ENCODE measurements at regions not wholly inside any gene's neighbourhood (a gene's known extent, or its start where the extent isn't known, plus 50 kb on each side); places are given as distances from the start of the nearest gene placed in this dataset.

GRCh38 chr3:59456852-59457485 lies 407.1 kb upstream of the CFAP20DC start:
- DNase-seq (ENCODE audit: low read depth in 2 of 3, low spot score in 2 of 3) = no peak

DNA sequence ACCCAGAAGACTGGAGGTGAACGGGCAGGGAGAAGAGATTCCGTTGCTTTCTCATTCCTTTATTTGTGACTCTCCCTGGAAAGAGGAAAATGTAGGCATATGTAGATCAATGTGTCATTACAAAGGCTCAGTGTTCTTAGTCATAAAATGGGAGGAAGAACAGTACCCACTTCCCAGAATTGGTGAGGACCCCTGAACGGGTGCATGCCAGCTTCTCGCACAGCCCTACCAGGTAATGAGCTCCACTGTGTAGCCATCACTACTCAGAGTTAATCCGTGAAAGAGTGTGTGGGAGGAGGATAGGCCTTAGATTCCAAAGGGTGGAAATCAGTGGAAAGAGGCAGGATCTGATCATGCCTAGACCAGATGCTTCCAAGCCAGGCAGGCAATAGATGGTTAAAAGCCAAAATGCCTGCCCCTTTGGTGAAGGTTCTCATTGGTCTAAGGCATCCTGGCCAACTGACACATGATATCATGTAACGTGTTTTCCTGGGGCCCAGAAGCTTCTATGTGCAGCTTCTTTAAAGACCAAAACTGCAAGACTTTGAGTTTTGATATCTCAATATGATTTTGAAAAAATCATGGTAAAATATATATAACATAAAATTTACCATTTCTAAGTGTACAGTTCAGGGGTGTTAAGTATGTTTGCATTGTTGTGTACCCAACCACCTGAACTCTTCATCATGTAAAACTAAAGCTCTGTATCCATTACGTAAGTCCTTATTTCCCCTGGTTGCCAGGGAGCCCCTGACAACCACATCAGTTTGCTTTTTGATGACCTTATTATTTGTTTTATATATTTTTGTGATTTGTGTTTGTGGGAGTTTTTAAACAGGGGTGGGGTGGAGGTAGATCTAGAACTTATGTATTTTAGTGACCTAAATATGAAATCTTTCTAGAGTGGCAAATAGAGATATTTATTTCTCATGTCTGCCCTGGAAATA lies 402.2 kb upstream of the CFAP20DC start:
- DNase-seq (ENCODE audit: low read depth in 2 of 3, low spot score in 2 of 3) = no peak

- DNase-seq (ENCODE audit: low read depth in 2 of 3, low spot score in 2 of 3) = peak; percentile 37 to 86 (median 49)
Measured at GRCh38 chr3:59450946-59451763, 401.3 kb upstream of the CFAP20DC start.

DNA sequence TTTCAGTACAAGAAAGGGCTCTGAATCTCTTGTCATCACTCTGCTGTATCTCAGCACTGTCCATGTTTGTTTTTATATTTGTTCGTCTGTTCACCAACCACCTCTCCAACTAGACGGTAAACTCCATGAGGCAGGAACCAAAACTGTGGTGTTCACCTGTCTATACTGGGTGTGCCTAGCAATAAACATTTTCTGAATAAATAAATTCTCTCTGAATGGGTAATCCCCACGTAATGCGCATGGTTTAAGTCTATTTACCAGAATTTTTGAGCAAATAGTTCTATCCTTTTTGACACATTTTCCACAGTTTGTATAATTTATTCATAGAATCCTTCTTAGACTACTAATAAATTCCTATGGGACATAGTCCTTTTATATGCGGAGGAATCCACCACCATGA lies 400.6 kb upstream of the CFAP20DC start:
- DNase-seq (ENCODE audit: low read depth in 2 of 3, low spot score in 2 of 3) = no peak

DNA sequence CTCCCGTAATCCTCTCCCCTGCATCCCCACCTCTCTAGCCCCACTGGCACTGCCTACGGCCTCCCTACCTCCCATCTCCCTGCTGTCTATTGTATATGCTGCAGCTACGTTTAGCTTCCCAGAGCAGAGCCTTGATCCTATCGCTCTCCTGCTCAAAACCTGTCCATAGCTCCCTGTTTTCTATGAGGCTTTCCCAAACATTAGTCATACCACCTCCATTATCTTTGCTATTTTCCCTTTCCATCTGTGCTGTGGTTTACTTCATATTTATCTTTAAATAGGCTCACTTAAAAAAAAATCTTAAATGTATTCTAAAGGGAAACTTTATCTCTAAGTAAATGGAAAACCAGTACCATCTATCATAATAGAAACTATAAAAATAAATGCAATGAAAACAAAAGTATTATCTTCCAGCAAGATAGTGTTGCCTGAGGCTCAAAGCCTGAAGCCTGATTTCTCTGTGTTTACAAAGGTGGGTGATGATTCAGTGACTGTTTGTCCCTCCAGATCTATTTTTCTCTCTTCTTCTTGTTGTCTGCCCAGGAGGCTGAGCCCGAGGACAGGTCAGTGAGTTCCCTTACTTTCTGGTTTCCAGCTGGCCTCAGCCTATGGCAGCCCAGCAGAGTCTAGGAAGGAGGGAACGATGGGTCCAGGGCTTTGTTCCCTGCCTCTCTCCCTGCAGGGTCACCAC lies 397.1 kb upstream of the CFAP20DC start:
- no peak for DNase-seq (ENCODE audit: low read depth in 2 of 3, low spot score in 2 of 3)

- no peak for DNase-seq (ENCODE audit: low read depth in 2 of 3, low spot score in 2 of 3)
Measured at GRCh38 chr3:59444676-59445075, 394.9 kb upstream of the CFAP20DC start.

- no peak for DNase-seq (ENCODE audit: low read depth in 2 of 3, low spot score in 2 of 3)
Measured at GRCh38 chr3:59444294-59444671, 394.5 kb upstream of the CFAP20DC start.

DNA sequence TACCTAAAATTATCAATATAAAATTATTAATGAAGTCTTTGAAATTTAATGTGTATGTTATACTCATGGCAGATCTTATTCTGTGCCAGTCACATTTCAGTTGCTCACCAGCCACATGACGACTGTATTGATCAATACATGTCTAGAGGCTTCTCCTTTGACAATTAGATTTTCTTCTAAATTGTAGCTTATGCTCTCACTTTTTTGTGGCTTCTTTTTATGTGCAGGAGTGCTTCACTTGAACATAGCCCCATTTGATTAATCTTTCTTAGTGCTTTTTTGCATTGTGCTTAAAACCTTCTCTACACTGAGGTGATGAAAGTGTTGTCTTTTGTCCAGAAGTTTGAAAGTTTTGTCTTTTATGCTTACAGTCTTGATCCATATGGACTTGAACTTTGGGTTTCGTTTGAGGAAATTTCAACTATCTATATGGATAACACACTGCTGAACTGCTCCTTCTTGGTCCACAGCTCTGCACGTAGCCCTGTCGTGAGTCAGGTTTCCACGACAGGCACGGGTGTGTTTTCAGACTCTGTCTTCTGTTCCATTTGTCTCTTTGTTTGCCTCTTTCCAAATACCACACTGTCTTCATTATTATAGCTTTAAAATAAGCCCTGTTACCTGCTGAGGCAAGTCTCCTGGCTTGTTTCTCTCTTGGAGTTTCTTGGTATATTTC lies 393.9 kb upstream of the CFAP20DC start:
- DNase-seq (ENCODE audit: low read depth in 2 of 3, low spot score in 2 of 3) = no peak

DNA sequence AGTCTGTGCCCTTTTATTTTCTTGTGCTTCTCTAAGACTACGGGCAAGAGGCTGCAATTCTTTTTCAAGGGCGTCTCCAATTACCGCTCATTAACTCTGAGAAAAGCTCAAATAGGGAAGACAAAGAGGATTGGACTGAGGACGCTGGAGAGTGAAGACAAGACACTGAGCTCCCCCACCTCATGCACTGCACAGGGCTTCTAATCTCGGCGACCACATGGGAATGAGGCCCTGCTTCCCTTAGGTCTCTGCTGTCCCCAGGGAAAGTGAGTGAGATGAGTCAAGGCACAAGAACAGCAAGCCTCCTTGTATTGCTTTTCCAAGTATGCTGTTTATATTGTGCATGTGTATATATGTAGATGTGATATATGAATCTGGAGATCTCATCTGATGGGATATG lies 392.2 kb upstream of the CFAP20DC start:
- no peak for DNase-seq (ENCODE audit: low read depth in 2 of 3, low spot score in 2 of 3)

DNA sequence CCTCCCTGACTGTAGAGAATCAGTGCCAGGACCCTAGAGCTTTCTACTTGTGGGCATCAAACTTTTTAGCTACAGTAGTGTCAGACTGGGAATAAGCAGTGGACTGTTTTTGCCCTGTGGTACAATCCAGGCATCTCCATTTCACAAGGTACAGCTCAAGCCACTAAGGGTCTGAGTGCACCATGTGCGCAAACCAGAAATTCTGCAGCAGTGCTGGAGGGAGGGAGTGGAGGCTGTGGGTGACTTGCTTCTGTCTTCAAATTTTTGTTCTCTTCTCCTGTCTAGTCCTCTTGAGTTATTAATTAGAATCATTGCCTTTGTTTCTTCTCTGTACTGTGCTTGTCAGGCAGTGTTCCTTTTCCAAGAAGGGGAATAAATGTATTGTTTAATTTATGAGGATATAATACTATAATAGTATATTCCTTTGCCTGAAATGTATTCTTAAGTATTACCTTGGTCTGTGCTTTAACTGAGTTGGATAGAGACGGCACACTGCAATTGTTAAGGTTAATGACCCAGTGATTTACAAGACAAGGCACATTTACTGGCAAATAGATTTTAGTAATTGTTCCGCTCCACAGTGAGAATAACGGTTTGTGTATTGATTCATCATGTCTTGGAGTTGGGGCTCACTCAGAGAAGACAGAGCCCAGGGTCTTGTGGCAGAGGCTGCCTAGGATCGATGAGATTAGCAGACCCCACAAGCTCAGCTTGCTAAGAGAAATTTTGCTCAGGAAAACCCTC lies 390.6 kb upstream of the CFAP20DC start:
- DNase-seq (ENCODE audit: low read depth in 2 of 3, low spot score in 2 of 3) = no peak

- DNase-seq (ENCODE audit: low read depth in 2 of 3, low spot score in 2 of 3) = no peak
Measured at GRCh38 chr3:59438492-59438891, 388.7 kb upstream of the CFAP20DC start.

DNA sequence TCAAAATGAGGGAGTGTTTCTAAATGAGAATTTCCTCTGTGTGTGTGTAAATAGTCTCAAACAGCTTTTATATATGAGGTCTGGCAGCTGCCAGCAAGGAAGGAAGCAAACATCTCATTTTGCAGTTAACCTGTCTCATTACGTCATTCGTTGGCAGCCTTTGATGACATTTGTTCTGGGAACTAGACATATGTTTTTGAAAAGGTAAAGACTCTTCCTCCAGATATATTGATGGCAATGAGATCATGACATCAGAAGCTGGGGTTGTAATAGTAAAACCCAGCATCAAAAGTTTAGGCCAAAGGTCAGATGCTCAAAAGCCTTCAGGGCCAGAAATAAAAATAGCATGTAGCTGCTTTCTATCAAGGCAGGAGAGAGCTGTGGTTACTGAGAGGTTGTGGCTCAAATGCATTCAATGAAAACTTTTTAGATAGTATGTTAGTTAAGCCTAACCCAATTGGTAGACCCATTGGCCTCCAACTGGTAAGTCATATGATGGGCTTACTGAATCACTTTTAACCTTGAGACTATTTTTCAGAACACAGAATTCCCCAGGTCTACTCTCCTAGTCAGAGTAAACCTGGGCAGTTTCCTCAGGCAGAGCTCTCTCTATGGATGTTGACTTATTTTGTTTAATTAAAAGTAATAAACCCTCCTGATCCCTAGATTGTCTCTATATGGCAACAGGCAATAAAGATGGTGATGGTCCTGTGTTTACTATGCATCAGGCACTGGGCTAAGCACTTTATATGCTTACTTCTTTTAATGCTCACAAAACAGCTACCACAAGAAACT lies 386.5 kb upstream of the CFAP20DC start:
- DNase-seq (ENCODE audit: low read depth in 2 of 3, low spot score in 2 of 3) = peak in 1 of 3 donors; percentile 42

GRCh38 chr3:59433546-59433945 lies 383.7 kb upstream of the CFAP20DC start:
- DNase-seq (ENCODE audit: low read depth in 2 of 3, low spot score in 2 of 3) = no peak

- DNase-seq (ENCODE audit: low read depth in 2 of 3, low spot score in 2 of 3) = no peak
Measured at GRCh38 chr3:59432665-59433064, 382.8 kb upstream of the CFAP20DC start.

DNA sequence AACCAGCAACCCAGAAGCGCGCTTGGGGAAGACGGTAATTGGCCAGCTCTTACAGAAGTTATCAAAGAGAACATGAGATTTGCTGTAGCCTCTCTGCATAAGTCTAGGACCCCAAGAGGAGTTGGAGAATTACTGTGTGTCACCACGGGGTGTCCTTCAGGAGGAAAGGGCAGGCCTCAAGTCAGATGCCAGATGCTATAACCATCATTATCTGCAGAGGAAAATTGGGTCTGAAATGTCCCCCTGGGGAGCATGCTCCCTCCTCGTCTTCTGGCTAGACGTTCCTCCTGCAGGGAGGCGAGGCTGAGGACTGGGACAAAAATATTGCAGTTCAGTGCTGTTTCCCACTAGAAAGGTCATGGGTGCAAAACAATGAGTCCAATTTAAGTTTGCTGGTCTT lies 380.5 kb upstream of the CFAP20DC start:
- no peak for DNase-seq (ENCODE audit: low read depth in 2 of 3, low spot score in 2 of 3)

DNA sequence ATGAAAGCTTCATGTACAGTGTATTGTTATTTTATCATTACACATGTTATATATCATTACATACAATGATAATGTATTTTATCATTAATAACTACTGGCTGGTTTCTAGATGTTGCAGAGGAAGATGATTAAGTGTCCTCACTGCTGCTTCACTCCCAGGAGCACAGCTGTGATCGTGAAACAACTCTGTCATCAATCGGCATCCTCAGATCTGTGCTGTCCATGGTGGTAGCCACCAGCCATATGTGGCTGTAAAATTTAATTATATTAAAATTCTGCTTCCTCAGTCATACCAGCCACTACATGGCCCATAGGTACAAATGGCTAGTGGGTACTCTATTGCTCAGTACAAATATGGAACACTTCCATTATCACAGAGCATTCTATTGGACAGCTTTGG lies 379.4 kb upstream of the CFAP20DC start:
- DNase-seq (ENCODE audit: low read depth in 2 of 3, low spot score in 2 of 3) = no peak

DNA sequence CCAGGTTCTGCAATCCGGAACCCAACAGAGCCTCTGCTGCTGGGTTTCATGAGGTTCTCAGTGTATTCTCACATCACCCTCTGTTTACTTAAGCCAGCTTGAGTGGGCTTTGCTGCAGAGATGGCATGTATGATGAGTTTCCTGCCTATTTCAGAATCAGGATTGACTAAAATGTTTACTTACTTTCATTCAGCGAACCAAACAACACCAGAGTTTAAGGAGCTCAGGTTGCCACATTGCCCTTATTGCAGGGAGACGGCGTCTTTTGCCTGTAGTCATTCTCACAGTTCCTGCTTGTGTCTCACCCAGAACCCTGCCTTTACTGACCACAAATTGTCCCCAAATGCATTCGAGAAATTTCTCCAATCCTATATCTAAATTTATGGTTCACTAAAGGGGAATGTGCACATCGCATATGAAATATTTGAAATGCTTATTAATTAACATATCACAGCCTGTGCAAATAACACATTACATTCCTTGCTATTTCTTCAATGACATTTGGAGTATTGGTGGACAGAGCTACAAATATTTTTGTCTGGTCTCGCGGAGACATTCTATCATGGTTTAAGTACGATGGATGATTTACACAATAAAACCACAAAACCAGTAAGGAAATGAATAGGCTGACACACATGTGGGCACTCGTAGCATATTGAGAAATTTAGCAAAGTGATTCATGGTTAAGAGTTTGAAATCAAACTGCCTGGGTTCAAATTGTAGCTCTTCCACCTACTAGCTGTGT lies 377.2 kb upstream of the CFAP20DC start:
- DNase-seq (ENCODE audit: low read depth in 2 of 3, low spot score in 2 of 3) = peak in 1 of 3 donors; percentile 36

DNA sequence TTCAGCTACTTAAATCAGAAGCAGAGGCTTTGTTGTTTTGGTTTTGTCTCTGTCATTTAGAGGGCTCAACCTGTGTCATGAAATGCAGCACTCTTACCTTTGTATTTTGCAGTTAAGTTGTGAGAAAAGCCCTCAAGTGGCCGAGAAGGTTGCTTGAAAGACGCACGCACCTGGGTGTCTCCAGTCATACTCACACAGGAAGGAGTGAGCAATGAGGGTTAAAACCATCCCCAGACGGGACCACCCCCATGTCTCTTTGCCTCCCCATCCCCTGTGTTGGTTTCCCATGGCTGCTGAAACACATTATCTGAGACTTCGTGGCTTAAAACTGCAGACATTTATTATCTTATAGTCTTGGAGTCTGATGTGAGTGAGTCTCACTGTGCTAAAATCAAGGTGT lies 376.1 kb upstream of the CFAP20DC start:
- no peak for DNase-seq (ENCODE audit: low read depth in 2 of 3, low spot score in 2 of 3)

Data from hematopoietic multipotent progenitor cell (in vitro differentiated cells).